Neural cell (in vitro differentiated cells): ENCODE measurements at regions not wholly inside any gene's neighbourhood (a gene's known extent, or its start where the extent isn't known, plus 50 kb on each side); places are given as distances from the start of the nearest gene placed in this dataset.

ENCODE experiments used
- H2AFZ ChIP-seq: fragments of 200-600, 300-800 bp; sonication (generic), shearing (Covaris generic); 2 replicates; pipeline ENCODE4 v1.6.0; 2014; ENCODE audit warnings: low read depth, mild to moderate bottlenecking, antibody characterized with exemption, low read length, moderate library complexity
- H3F3A ChIP-seq: fragments of 200-600 bp; shearing (Covaris generic); 2 replicates; pipeline ENCODE4 v1.6.1; 2016; ENCODE audit warnings: mild to moderate bottlenecking, moderate library complexity, mixed read lengths, antibody characterized with exemption, low read length; ENCODE audit not compliant: insufficient read depth, poor library complexity, severe bottlenecking
- H3K27ac ChIP-seq: fragments of 200-600, 300-800 bp; sonication (generic), shearing (Covaris generic); 2 replicates; pipeline ENCODE4 v1.5.1; 2014; ENCODE audit warnings: mild to moderate bottlenecking, low read length, moderate library complexity
- H3K27me3 ChIP-seq: fragments of 300-800, 200-600 bp; sonication (generic), shearing (Covaris generic); 2 replicates; pipeline ENCODE4 v1.6.0; 2014; ENCODE audit warnings: mild to moderate bottlenecking, low read depth, low read length, moderate library complexity; ENCODE audit not compliant: insufficient read depth
- H3K36me3 ChIP-seq: fragments of 300-800, 200-600 bp; sonication (generic), shearing (Covaris generic); 2 replicates; pipeline ENCODE4 v1.5.1; 2014; ENCODE audit warnings: mild to moderate bottlenecking, antibody characterized with exemption, low read length, moderate library complexity; ENCODE audit not compliant: insufficient read depth
- H3K4me2 ChIP-seq: fragments of 300-800, 200-600 bp; sonication (generic), shearing (Covaris generic); 2 replicates; pipeline ENCODE4 v1.6.0; 2014; ENCODE audit warnings: mild to moderate bottlenecking, low read length
- H3K4me3 ChIP-seq: fragments of 300-800, 200-600 bp; sonication (generic), shearing (Covaris generic); 2 replicates; pipeline ENCODE4 v1.5.1; 2014; ENCODE audit warnings: mild to moderate bottlenecking, low read length, moderate library complexity
- H3K79me2 ChIP-seq: fragments of 200-600 bp; shearing (Covaris generic); replicated peaks from 2 replicates; pipeline ENCODE4 v1.6.0; 2014; ENCODE audit warnings: mild to moderate bottlenecking, low read length, moderate library complexity; ENCODE audit not compliant: insufficient read depth
- H3K9ac ChIP-seq: fragments of 300-800, 200-600 bp; sonication (generic), shearing (Covaris generic); 2 replicates; pipeline ENCODE4 v1.6.1; 2016; ENCODE audit warnings: mild to moderate bottlenecking, low read length, mixed read lengths
- H3K9me2 ChIP-seq: fragments of 200-600 bp; shearing (Covaris generic); 2 replicates; pipeline ENCODE4 v1.6.1; 2016; ENCODE audit warnings: mild to moderate bottlenecking, low read length, mixed read lengths; ENCODE audit not compliant: insufficient read depth
- H3K9me3 ChIP-seq: fragments of 200-600, 300-800 bp; sonication (generic), shearing (Covaris generic); 2 replicates; pipeline ENCODE4 v1.6.1; 2016; ENCODE audit warnings: mild to moderate bottlenecking, mixed run types, low read length, moderate library complexity, mixed read lengths
- H4K20me1 ChIP-seq: fragments of 200-600 bp; shearing (Covaris generic); 2 replicates; pipeline ENCODE4 v1.6.1; 2016; ENCODE audit warnings: mild to moderate bottlenecking, mixed run types; ENCODE audit not compliant: insufficient read depth
- EP300 ChIP-seq: fragments of 450-650 bp; conservative IDR thresholded peaks from 2 replicates; pipeline ENCODE4 v1.6.1; 2014; ENCODE audit warnings: antibody characterized with exemption, mild to moderate bottlenecking, moderate library complexity; ENCODE audit not compliant: poor library complexity, severe bottlenecking
- EZH2 ChIP-seq: fragments of 200-600, 300-800 bp; shearing (Covaris generic), sonication (generic); IDR thresholded peaks from 2 replicates; pipeline ENCODE4 v1.6.1; 2014; ENCODE audit warnings: antibody characterized with exemption, low read length, borderline replicate concordance, mild to moderate bottlenecking; ENCODE audit not compliant: insufficient read depth, poor library complexity, severe bottlenecking
- MXI1 ChIP-seq: fragments of 450-650 bp; conservative IDR thresholded peaks from 2 replicates; pipeline ENCODE4 v1.6.1; 2014; ENCODE audit warnings: antibody characterized with exemption, mild to moderate bottlenecking; ENCODE audit not compliant: poor library complexity, severe bottlenecking
- POLR2AphosphoS5 ChIP-seq: IDR thresholded peaks from 2 replicates; pipeline ENCODE4 v1.6.1; 2012
- RAD21 ChIP-seq: fragments of 450-650 bp; conservative IDR thresholded peaks from 2 replicates; pipeline ENCODE4 v1.6.1; 2014; ENCODE audit warnings: antibody characterized with exemption, mild to moderate bottlenecking, moderate library complexity
- REST ChIP-seq: IDR thresholded peaks from 2 replicates; pipeline ENCODE4 v1.6.1; 2012; ENCODE audit warnings: borderline replicate concordance
- SMC3 ChIP-seq: fragments of 450-650 bp; conservative IDR thresholded peaks from 2 replicates; pipeline ENCODE4 v1.6.1; 2014; ENCODE audit warnings: antibody characterized with exemption, mild to moderate bottlenecking, moderate library complexity; ENCODE audit not compliant: poor library complexity
- TAF1 ChIP-seq: IDR thresholded peaks from 2 replicates; pipeline ENCODE4 v1.6.1; 2012; ENCODE audit warnings: low read depth
- TF ChIP-seq, protein P1 (sequence below): fragments of 450-650 bp; IDR thresholded peaks from 2 replicates; pipeline ENCODE4 v1.5.1; 2014; ENCODE audit warnings: antibody characterized with exemption, mild to moderate bottlenecking, moderate library complexity; ENCODE audit not compliant: poor library complexity, severe bottlenecking

- Histone ChIP-seq H4K20me1 (no peaks in the 10 kb centered on the region), H2AFZ (no peak overlapping the region), H3K9me2 (no peaks in the 10 kb centered on the region), H3K79me2 (no peaks in the 10 kb centered on the region), H3K27ac (no peak overlapping the region), H3K27me3 (no peaks in the 10 kb centered on the region), H3F3A (no peaks in the 10 kb centered on the region), H3K36me3 (no peaks in the 10 kb centered on the region), H3K9ac (no peak overlapping the region), H3K4me2 (no peak overlapping the region), H3K9me3 (no peaks in the 10 kb centered on the region), H3K4me3 (no peak overlapping the region)
- TF ChIP-seq EZH2, result no peak
- no peak for TF ChIP-seq MXI1
- TF ChIP-seq RAD21, result no peak
- TF ChIP-seq, protein P1, sequence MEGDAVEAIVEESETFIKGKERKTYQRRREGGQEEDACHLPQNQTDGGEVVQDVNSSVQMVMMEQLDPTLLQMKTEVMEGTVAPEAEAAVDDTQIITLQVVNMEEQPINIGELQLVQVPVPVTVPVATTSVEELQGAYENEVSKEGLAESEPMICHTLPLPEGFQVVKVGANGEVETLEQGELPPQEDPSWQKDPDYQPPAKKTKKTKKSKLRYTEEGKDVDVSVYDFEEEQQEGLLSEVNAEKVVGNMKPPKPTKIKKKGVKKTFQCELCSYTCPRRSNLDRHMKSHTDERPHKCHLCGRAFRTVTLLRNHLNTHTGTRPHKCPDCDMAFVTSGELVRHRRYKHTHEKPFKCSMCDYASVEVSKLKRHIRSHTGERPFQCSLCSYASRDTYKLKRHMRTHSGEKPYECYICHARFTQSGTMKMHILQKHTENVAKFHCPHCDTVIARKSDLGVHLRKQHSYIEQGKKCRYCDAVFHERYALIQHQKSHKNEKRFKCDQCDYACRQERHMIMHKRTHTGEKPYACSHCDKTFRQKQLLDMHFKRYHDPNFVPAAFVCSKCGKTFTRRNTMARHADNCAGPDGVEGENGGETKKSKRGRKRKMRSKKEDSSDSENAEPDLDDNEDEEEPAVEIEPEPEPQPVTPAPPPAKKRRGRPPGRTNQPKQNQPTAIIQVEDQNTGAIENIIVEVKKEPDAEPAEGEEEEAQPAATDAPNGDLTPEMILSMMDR, result no peak
- TF ChIP-seq REST, result no peak
- no peak for TF ChIP-seq POLR2AphosphoS5
- no peak for TF ChIP-seq EP300
- no peak for TF ChIP-seq SMC3
- TF ChIP-seq TAF1, result no peak
Measured at GRCh38 chr20:12394786-12395185, 477.1 kb downstream of the BTBD3 start.

DNA sequence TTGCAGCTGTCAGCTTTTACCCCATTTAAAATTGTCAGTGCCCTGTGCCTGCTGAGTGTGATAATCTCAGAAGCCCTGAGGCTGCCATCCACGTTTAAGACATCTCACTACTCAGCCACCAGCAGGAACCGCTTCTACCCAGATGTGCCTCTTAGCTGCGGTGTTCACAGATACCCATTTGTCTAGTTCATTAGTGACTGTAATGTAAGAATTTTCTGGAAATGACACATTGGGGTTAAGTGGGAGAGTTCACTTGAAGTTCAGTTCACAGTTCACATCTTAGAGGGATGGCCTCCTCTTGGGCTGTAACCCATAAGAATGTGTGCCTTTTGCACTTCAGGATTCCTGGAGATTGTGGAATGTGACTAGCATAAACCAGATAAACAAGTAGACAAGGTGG is 477.7 kb downstream of the BTBD3 start:
- Histone ChIP-seq H2AFZ (no peak overlapping the region), H3K27me3 (no peaks in the 10 kb centered on the region), H3F3A (no peaks in the 10 kb centered on the region), H3K9me3 (no peaks in the 10 kb centered on the region), H3K4me2 (no peak overlapping the region), H4K20me1 (no peaks in the 10 kb centered on the region), H3K9ac (no peak overlapping the region), H3K9me2 (no peaks in the 10 kb centered on the region), H3K4me3 (no peak overlapping the region), H3K79me2 (no peaks in the 10 kb centered on the region), H3K36me3 (no peaks in the 10 kb centered on the region), H3K27ac (no peak overlapping the region)
- TF ChIP-seq MXI1 (no peak), SMC3 (no peak)

GRCh38 chr20:12395760-12396159 is 478.1 kb downstream of the BTBD3 start:
- Histone ChIP-seq H3K79me2 (no peaks in the 10 kb centered on the region), H4K20me1 (no peaks in the 10 kb centered on the region), H3K4me2 (no peak overlapping the region), H3K4me3 (no peak overlapping the region), H3K36me3 (no peaks in the 10 kb centered on the region), H3K27me3 (no peaks in the 10 kb centered on the region), H3K27ac (no peak overlapping the region), H3K9me2 (no peaks in the 10 kb centered on the region), H2AFZ (no peak overlapping the region), H3F3A (no peaks in the 10 kb centered on the region), H3K9ac (no peak overlapping the region), H3K9me3 (no peaks in the 10 kb centered on the region)
- TF ChIP-seq MXI1, result no peak
- TF ChIP-seq EP300, result no peak
- TF ChIP-seq REST, result no peak
- TF ChIP-seq EZH2, result no peak
- TF ChIP-seq, protein P1, result no peak
- no peak for TF ChIP-seq TAF1
- no peak for TF ChIP-seq POLR2AphosphoS5
- TF ChIP-seq SMC3, result no peak
- TF ChIP-seq RAD21, result no peak
